Natural killer cell (primary cell): ENCODE measurements at regions not wholly inside any gene's neighbourhood (a gene's known extent, or its start where the extent isn't known, plus 50 kb on each side); places are given as distances from the start of the nearest gene placed in this dataset.

Experiments
- ATAC-seq, 3 donors: fragments of 150-1000 bp in 2 of 3; fragments of 200-7000 bp in 1 of 3; cut with Tn5 transposase; 1 replicate in 1 of 3; 2 replicates in 2 of 3; pipeline ENCODE4 v1.10.0; 2021; ENCODE audit warnings: mild to moderate bottlenecking in 2 of 3, moderate library complexity in 2 of 3
- DNase-seq, 2 donors: peaks; one replicate each; pipeline versions ENCODE4 v3.0.0 to v3.0.0-alpha.2; 2013 to 2021; ENCODE audit warnings: mixed read lengths in 1 of 2
- H3K27ac ChIP-seq: one replicate; pipeline ENCODE4 v1.5.1; 2013; ENCODE audit warnings: mild to moderate bottlenecking, low read length
- H3K27me3 ChIP-seq: one replicate; pipeline ENCODE4 v1.6.1; 2013; ENCODE audit warnings: low read length; ENCODE audit not compliant: control insufficient read depth, insufficient read depth
- H3K36me3 ChIP-seq: one replicate; pipeline ENCODE4 v1.6.1; 2013; ENCODE audit warnings: low read length; ENCODE audit not compliant: control insufficient read depth, insufficient read depth
- H3K4me1 ChIP-seq: one replicate; pipeline ENCODE4 v1.6.1; 2013; ENCODE audit warnings: low read length; ENCODE audit not compliant: control insufficient read depth, insufficient read depth
- H3K4me3 ChIP-seq: one replicate; pipeline ENCODE4 v1.5.1; 2013; ENCODE audit warnings: low read length
- H3K9me3 ChIP-seq: one replicate; pipeline ENCODE4 v1.6.1; 2013; ENCODE audit warnings: low read length; ENCODE audit not compliant: control insufficient read depth, insufficient read depth
- H3K27ac Mint-ChIP-seq, 2 donors: one replicate each; pipeline ENCODE4 v1.8.0; 2022; ENCODE audit warnings: mild to moderate bottlenecking in 2 of 2, mixed read lengths in 2 of 2, moderate library complexity in 1 of 2
- H3K27me3 Mint-ChIP-seq, 2 donors: one replicate each; pipeline ENCODE4 v1.8.0; 2022; ENCODE audit warnings: low read depth in 2 of 2, mixed read lengths in 2 of 2
- H3K36me3 Mint-ChIP-seq: one replicate; pipeline ENCODE4 v1.8.0; 2022; ENCODE audit warnings: mixed read lengths
- H3K4me1 Mint-ChIP-seq, 2 donors: one replicate each; pipeline ENCODE4 v1.8.0; 2022; ENCODE audit warnings: mixed read lengths in 2 of 2
- H3K4me3 Mint-ChIP-seq: one replicate; pipeline ENCODE4 v1.8.0; 2022; ENCODE audit warnings: mild to moderate bottlenecking, moderate library complexity, mixed read lengths
- H3K9me3 Mint-ChIP-seq, 2 donors: one replicate each; pipeline ENCODE4 v1.8.0; 2022; ENCODE audit warnings: mixed read lengths in 2 of 2
- WGBS: methylation state at CpG from one replicate; pipeline ENCODE4 v1.1.7; 2013; ENCODE audit warnings: missing lambda C conversion rate; ENCODE audit not compliant: insufficient coverage; 5-methylcytosine and 5-hydroxymethylcytosine counted together
- intact Hi-C: fragments of 100-400 bp; cut with micrococcal nuclease; formaldehyde crosslinking; loops from one replicate; pipeline ENCODE4 v1.14.2; 2022
- TF ChIP-seq, protein P1 (sequence below): fragments of 200-600 bp; IDR thresholded peaks from one replicate; pipeline ENCODE4 v1.8.0; 2022; ENCODE audit warnings: antibody characterized with exemption

DNA sequence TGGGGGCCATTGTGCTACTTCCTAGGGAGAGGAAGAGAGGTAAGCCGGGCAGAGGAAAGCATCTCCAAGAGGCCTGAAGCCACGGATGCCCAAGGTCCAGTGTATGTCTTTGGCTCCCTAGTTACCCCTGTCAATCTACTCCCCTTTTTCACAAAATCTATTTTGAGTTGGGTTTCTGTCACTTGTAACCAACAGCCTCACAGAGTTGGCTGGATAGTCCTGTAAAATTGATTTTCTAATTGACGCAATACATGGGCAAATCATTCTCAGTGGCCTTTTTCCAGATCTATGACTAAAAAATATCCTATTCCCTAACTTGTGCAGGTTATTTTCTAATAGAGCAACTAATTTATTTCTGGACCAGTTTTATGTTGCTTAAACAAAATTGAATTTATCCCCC, 168.4 kb downstream of the IRS1 start:
- Mint-ChIP-seq H3K27me3 (peaks cover 0 to 4% of the 10 kb centered on the region in 2 donors), H3K9me3 (peaks cover 2% of the 10 kb centered on the region in 2 donors), H3K27ac (no peak overlapping the region), H3K4me1 (no peaks in the 10 kb centered on the region), H3K4me3 (no peak overlapping the region), H3K36me3 (no peaks in the 10 kb centered on the region)
- H3K27ac ChIP-seq, result no peak overlapping the region
- no peak for DNase-seq
- H3K4me3 ChIP-seq, result no peak overlapping the region
- H3K9me3 ChIP-seq, result no peaks in the 10 kb centered on the region
- TF ChIP-seq, protein P1, sequence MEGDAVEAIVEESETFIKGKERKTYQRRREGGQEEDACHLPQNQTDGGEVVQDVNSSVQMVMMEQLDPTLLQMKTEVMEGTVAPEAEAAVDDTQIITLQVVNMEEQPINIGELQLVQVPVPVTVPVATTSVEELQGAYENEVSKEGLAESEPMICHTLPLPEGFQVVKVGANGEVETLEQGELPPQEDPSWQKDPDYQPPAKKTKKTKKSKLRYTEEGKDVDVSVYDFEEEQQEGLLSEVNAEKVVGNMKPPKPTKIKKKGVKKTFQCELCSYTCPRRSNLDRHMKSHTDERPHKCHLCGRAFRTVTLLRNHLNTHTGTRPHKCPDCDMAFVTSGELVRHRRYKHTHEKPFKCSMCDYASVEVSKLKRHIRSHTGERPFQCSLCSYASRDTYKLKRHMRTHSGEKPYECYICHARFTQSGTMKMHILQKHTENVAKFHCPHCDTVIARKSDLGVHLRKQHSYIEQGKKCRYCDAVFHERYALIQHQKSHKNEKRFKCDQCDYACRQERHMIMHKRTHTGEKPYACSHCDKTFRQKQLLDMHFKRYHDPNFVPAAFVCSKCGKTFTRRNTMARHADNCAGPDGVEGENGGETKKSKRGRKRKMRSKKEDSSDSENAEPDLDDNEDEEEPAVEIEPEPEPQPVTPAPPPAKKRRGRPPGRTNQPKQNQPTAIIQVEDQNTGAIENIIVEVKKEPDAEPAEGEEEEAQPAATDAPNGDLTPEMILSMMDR, result no peak
- no peaks in the 10 kb centered on the region for H3K36me3 ChIP-seq
- H3K4me1 ChIP-seq, result no peaks in the 10 kb centered on the region
- no peaks in the 10 kb centered on the region for H3K27me3 ChIP-seq
- ATAC-seq, result no peak
- 88% methylated on average over 3 of the region's 3 CpGs for WGBS
- intact Hi-C loops, result no loop called here

DNA sequence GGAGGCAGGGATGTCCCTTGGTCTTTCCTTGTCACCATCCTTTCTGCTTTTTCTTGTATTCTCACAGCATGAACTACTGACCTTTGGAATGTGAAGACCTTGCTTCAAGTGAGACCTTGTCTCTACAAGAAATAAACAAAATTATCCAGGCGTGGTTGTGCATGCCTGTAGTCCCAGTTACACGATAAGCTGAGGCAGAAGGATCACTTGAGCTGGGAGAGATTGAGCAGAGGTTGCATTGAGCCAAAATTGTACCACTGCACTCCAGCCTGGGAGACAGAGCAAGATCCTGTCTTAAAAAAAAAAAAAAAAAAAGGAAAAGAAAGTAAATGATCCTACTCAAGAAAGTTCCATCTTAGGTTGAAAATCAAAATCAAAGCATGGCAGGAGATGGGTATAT, 173.7 kb downstream of the IRS1 start:
- TF ChIP-seq, protein P1, result no peak
- DNase-seq (no peak), ATAC-seq (no peak)
- H3K9me3 ChIP-seq, result no peaks in the 10 kb centered on the region
- H3K27ac ChIP-seq, result no peak overlapping the region
- no peak overlapping the region for H3K4me3 ChIP-seq
- no peaks in the 10 kb centered on the region for H3K4me1 Mint-ChIP-seq
- no peaks in the 10 kb centered on the region for H3K4me1 ChIP-seq
- H3K36me3 ChIP-seq, result no peaks in the 10 kb centered on the region
- intact Hi-C loops, result no loop called here
- H3K4me3 Mint-ChIP-seq, result no peak overlapping the region
- 73% methylated on average over 2 of the region's 2 CpGs for WGBS
- peaks cover 0 to 2% of the 10 kb centered on the region in 2 donors for H3K9me3 Mint-ChIP-seq
- H3K36me3 Mint-ChIP-seq, result no peaks in the 10 kb centered on the region
- H3K27ac Mint-ChIP-seq, result no peak overlapping the region
- H3K27me3 ChIP-seq, result no peaks in the 10 kb centered on the region
- H3K27me3 Mint-ChIP-seq, result peaks cover 0 to 8% of the 10 kb centered on the region in 2 donors

DNA sequence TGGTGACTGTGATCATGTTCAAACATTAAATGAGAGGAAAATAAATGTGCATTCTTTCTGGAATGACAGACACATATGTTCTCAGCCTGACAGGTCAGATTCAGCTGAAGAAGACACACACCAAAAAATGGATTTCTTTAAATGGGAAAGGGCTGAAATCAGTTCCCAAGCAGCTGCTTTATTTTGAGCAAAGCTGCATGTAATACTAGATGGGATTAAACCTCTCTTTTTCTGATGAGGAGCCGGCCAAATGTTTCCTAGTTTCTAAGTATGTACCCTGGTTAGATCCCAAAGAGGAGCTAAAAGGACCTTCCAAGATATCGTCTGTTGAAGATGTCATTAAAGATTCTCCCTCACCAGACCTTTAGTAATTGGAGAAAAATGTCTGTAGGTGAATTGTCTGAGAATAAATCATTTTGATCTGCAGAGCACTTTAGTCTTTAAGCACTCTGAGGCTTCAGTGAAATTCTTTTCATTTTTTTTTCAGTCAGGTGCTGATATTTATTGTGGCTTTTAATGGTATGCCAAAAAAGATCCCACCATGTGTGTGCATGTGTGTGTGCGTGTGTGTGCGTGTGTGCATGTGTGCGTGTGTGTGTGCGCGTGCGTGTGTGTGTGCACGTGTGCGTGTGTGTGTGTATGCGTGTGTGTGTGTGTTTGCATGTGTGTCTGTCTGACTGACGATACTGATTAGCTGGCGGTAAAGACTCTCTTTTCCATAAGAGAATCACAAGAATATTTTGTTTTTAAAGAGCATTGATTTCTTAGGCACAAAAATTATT, 175.8 kb downstream of the IRS1 start:
- H3K27ac ChIP-seq, result no peak overlapping the region
- no peak overlapping the region for H3K4me3 ChIP-seq
- no peak for DNase-seq
- Mint-ChIP-seq H3K4me1 (no peaks in the 10 kb centered on the region), H3K9me3 (peaks cover 0 to 2% of the 10 kb centered on the region in 2 donors), H3K4me3 (no peak overlapping the region), H3K27me3 (peaks cover 0 to 8% of the 10 kb centered on the region in 2 donors), H3K27ac (no peak overlapping the region), H3K36me3 (no peaks in the 10 kb centered on the region)
- no peaks in the 10 kb centered on the region for H3K36me3 ChIP-seq
- ATAC-seq, result no peak
- no peaks in the 10 kb centered on the region for H3K4me1 ChIP-seq
- TF ChIP-seq, protein P1, result no peak
- no peaks in the 10 kb centered on the region for H3K9me3 ChIP-seq
- WGBS, result 82% methylated on average over 10 of the region's 13 CpGs
- H3K27me3 ChIP-seq, result no peaks in the 10 kb centered on the region
- intact Hi-C loops, result no loop called here

DNA sequence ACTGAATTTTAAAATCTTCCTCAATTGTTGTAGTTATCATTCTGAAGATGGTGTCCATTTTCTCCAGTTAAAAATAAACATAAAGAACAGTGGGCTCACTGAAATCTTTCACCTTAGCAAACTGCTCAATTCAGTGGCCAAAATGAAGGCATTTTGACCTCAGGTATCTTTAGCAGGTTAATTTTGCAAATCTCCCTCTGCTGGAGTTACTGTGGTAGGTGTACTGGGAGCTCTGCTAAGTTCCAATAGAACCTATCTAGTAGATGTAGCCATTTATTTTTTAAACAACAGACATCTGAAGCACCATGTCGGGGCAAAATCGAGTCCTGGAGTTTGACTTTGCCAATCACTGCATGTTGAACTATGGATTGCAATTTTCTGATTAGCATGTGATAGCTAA, 177.1 kb downstream of the IRS1 start:
- H3K4me1 ChIP-seq, result no peaks in the 10 kb centered on the region

More for the DNA sequence above, 177.1 kb downstream of the IRS1 start:
- 100% methylated on average over 2 of the region's 2 CpGs for WGBS
- intact Hi-C loops, result no loop called here
- Mint-ChIP-seq H3K4me3 (no peak overlapping the region), H3K4me1 (no peaks in the 10 kb centered on the region), H3K27me3 (peaks cover 0 to 8% of the 10 kb centered on the region in 2 donors), H3K36me3 (no peaks in the 10 kb centered on the region), H3K9me3 (peaks cover 0 to 4% of the 10 kb centered on the region in 2 donors), H3K27ac (no peak overlapping the region)
- Histone ChIP-seq H3K9me3 (no peaks in the 10 kb centered on the region), H3K4me3 (no peak overlapping the region), H3K36me3 (no peaks in the 10 kb centered on the region), H3K27me3 (no peaks in the 10 kb centered on the region), H3K27ac (no peak overlapping the region)
- TF ChIP-seq, protein P1, result no peak
- no peak for ATAC-seq
- no peak for DNase-seq
